ENCODE measurements at regions not wholly inside any gene's neighbourhood (a gene's known extent, or its start where the extent isn't known, plus 50 kb on each side); places are given as distances from the start of the nearest gene placed in this dataset.
"Not testable (repeated sequence)": the region's sequence is repeated elsewhere in the genome, so short reads cannot be mapped to it uniquely, and the experiment has no call there.

GRCh38 chr1:190019151-190019550, 458.5 kb downstream of the BRINP3 start:
- not testable (repeated sequence) for TF ChIP-seq CTCF (IDR thresholded peaks at IDR 0.05; ENCODE audit: low read depth, low read length, missing input control); TAF1 (conservative IDR thresholded peaks at IDR 0.05); REST (IDR thresholded peaks at IDR 0.05)
- TF ChIP-seq, protein P1, sequence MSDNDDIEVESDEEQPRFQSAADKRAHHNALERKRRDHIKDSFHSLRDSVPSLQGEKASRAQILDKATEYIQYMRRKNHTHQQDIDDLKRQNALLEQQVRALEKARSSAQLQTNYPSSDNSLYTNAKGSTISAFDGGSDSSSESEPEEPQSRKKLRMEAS (IDR thresholded peaks at IDR 0.05) = not testable (repeated sequence)

Data from liver (tissue), 3 donors.